ENCODE measurements at regions not wholly inside any gene's neighbourhood (a gene's known extent, or its start where the extent isn't known, plus 50 kb on each side); places are given as distances from the start of the nearest gene placed in this dataset.
"Not testable (repeated sequence)": the region's sequence is repeated elsewhere in the genome, so short reads cannot be mapped to it uniquely, and the experiment has no call there.

GRCh38 chr5:112552216-112552615, 133.1 kb upstream of the EPB41L4A start:
- H3K9me3 ChIP-seq: no peaks in the 10 kb centered on the region
- no peaks in the 10 kb centered on the region for H3K27me3 ChIP-seq
- peaks cover 0 to 15% of the 10 kb centered on the region in 2 donors for H3K4me1 ChIP-seq
- DNase-seq (ENCODE audit: low spot score): no peak
- no peak overlapping the region for H3K4me3 ChIP-seq
- H3K27ac ChIP-seq: no peak overlapping the region
- H3K36me3 ChIP-seq: no peaks in the 10 kb centered on the region
- TF ChIP-seq, protein P1, sequence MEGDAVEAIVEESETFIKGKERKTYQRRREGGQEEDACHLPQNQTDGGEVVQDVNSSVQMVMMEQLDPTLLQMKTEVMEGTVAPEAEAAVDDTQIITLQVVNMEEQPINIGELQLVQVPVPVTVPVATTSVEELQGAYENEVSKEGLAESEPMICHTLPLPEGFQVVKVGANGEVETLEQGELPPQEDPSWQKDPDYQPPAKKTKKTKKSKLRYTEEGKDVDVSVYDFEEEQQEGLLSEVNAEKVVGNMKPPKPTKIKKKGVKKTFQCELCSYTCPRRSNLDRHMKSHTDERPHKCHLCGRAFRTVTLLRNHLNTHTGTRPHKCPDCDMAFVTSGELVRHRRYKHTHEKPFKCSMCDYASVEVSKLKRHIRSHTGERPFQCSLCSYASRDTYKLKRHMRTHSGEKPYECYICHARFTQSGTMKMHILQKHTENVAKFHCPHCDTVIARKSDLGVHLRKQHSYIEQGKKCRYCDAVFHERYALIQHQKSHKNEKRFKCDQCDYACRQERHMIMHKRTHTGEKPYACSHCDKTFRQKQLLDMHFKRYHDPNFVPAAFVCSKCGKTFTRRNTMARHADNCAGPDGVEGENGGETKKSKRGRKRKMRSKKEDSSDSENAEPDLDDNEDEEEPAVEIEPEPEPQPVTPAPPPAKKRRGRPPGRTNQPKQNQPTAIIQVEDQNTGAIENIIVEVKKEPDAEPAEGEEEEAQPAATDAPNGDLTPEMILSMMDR (IDR thresholded peaks at IDR 0.05): no peak

GRCh38 chr5:112552791-112553190, 133.7 kb upstream of the EPB41L4A start:
- no peak overlapping the region for H3K4me3 ChIP-seq
- no peak overlapping the region for H3K27ac ChIP-seq

GRCh38 chr5:112554101-112554977, 135.3 kb upstream of the EPB41L4A start:
- DNase-seq (ENCODE audit: low spot score): no peak
- H3K27ac ChIP-seq: no peak overlapping the region
- H3K27me3 ChIP-seq: no peaks in the 10 kb centered on the region
- no peaks in the 10 kb centered on the region for H3K36me3 ChIP-seq
- peak overlapping the region in 1 of 2 donors; percentile 12 for H3K4me3 ChIP-seq
- no peaks in the 10 kb centered on the region for H3K9me3 ChIP-seq
- TF ChIP-seq, protein P1 (IDR thresholded peaks at IDR 0.05): no peak
- H3K4me1 ChIP-seq: no peaks in the 10 kb centered on the region

More at GRCh38 chr5:112552791-112553190, 133.7 kb upstream of the EPB41L4A start:
- no peak for DNase-seq (ENCODE audit: low spot score)
- H3K27me3 ChIP-seq: no peaks in the 10 kb centered on the region
- H3K36me3 ChIP-seq: no peaks in the 10 kb centered on the region
- TF ChIP-seq, protein P1 (IDR thresholded peaks at IDR 0.05): no peak
- no peaks in the 10 kb centered on the region for H3K9me3 ChIP-seq
- peaks cover 0 to 10% of the 10 kb centered on the region in 2 donors for H3K4me1 ChIP-seq

DNA sequence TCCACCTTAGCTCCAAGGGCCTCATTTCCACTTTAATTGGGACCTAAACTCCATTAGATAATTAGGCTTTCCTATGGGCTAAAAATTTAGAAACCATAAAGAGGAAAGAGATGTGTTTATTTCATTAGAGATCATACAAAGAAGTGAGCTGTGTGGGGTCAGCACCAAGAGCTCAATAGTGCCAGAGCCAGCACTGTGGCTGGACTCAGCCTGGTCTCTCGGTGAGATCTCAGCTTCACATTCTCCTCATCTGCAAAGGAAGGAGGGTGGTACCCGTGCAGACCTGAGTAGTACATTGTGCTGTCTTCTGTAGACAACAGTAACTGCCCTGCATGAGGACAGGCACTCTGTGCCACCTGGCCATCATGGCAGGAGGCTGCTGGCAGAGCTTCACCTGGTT, 136.1 kb upstream of the EPB41L4A start:
- no peaks in the 10 kb centered on the region for H3K4me1 ChIP-seq
- no peak overlapping the region for H3K4me3 ChIP-seq
- no peaks in the 10 kb centered on the region for H3K9me3 ChIP-seq
- no peaks in the 10 kb centered on the region for H3K27me3 ChIP-seq
- no peak for DNase-seq (ENCODE audit: low spot score)
- TF ChIP-seq, protein P1 (IDR thresholded peaks at IDR 0.05): no peak
- no peaks in the 10 kb centered on the region for H3K36me3 ChIP-seq
- no peak overlapping the region for H3K27ac ChIP-seq

DNA sequence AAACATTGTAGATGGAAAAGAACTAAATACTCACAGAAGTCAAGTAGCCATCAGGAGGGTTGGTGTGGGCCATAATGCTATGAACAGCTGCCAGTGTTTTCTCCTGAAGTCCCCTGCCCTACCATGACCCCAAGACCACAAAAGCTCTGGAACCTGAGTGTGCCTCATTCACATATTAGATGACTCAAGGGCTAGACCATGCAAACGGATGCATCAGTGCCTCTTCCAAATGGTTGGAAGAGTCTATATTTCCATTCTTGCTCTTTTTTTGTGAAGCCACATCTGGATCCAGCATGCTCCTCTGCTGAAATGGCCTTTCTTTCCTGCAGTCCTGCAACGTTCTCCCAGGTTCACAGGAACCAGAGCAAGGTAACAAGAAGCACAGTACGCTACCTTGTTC, 136.6 kb upstream of the EPB41L4A start:
- H3K36me3 ChIP-seq: no peaks in the 10 kb centered on the region
- no peaks in the 10 kb centered on the region for H3K4me1 ChIP-seq
- no peaks in the 10 kb centered on the region for H3K27me3 ChIP-seq
- TF ChIP-seq, protein P1 (IDR thresholded peaks at IDR 0.05): no peak
- no peak overlapping the region for H3K4me3 ChIP-seq
- no peaks in the 10 kb centered on the region for H3K9me3 ChIP-seq
- DNase-seq (ENCODE audit: low spot score): no peak
- H3K27ac ChIP-seq: no peak overlapping the region

GRCh38 chr5:112559501-112559900, 140.4 kb upstream of the EPB41L4A start:
- not testable (repeated sequence) for H3K4me1 ChIP-seq; DNase-seq (ENCODE audit: low spot score); H3K4me3 ChIP-seq; H3K36me3 ChIP-seq; H3K9me3 ChIP-seq; H3K27ac ChIP-seq; H3K27me3 ChIP-seq
